Loucy (cell line): ENCODE measurements at regions not wholly inside any gene's neighbourhood (a gene's known extent, or its start where the extent isn't known, plus 50 kb on each side); places are given as distances from the start of the nearest gene placed in this dataset.

Experiments used
- H2AFZ ChIP-seq: fragments of 200-600 bp; sonication (generic); 2 replicates; pipeline ENCODE4 v1.6.0; 2016; ENCODE audit warnings: antibody characterized with exemption, mild to moderate bottlenecking, low read length, moderate library complexity
- H3F3A ChIP-seq: fragments of 200-600 bp; 2 replicates; pipeline ENCODE4 v1.6.0; 2016; ENCODE audit warnings: antibody characterized with exemption, low read depth, mild to moderate bottlenecking
- H3K27me3 ChIP-seq: fragments of 200-600 bp; sonication (generic); 2 replicates; pipeline ENCODE4 v1.6.1; 2014; ENCODE audit warnings: low read length, mild to moderate bottlenecking; ENCODE audit not compliant: insufficient read depth, poor library complexity, severe bottlenecking
- H3K36me3 ChIP-seq: fragments of 200-600 bp; sonication (generic); 2 replicates; pipeline ENCODE4 v1.6.1; 2016; ENCODE audit warnings: low read length; ENCODE audit not compliant: insufficient read depth
- H3K4me1 ChIP-seq: fragments of 200-600 bp; sonication (generic); 2 replicates; pipeline ENCODE4 v1.5.1; 2014; ENCODE audit warnings: low read length, mild to moderate bottlenecking; ENCODE audit not compliant: insufficient read depth, poor library complexity, severe bottlenecking
- H3K4me2 ChIP-seq: fragments of 200-600 bp; sonication (generic); 2 replicates; pipeline ENCODE4 v1.6.0; 2014; ENCODE audit warnings: antibody characterized with exemption, low read length, low read depth, mild to moderate bottlenecking; ENCODE audit not compliant: poor library complexity, severe bottlenecking
- H3K4me3 ChIP-seq: fragments of 200-600 bp; sonication (generic); 2 replicates; pipeline ENCODE4 v1.5.1; 2014; ENCODE audit warnings: low read length, mild to moderate bottlenecking, mixed read lengths; ENCODE audit not compliant: poor library complexity, severe bottlenecking
- H3K79me2 ChIP-seq: fragments of 200-600 bp; sonication (generic); 2 replicates; pipeline ENCODE4 v1.6.1; 2014; ENCODE audit warnings: low read length; ENCODE audit not compliant: insufficient read depth
- H3K9ac ChIP-seq: fragments of 200-600 bp; sonication (generic); 2 replicates; pipeline ENCODE4 v1.6.0; 2014; ENCODE audit warnings: mild to moderate bottlenecking, low read depth, low read length, moderate library complexity; ENCODE audit not compliant: poor library complexity, severe bottlenecking
- H3K9me2 ChIP-seq: fragments of 200-600 bp; sonication (generic); replicated peaks from 2 replicates; pipeline ENCODE4 v1.6.1; 2016; ENCODE audit warnings: low read depth, low read length, mixed read lengths
- H3K9me3 ChIP-seq: fragments of 200-600 bp; sonication (generic); 2 replicates; pipeline ENCODE4 v1.6.1; 2014; ENCODE audit warnings: mild to moderate bottlenecking, antibody characterized with exemption, low read length, low read depth; ENCODE audit not compliant: insufficient read depth
- H4K20me1 ChIP-seq: fragments of 200-600 bp; sonication (generic); 2 replicates; pipeline ENCODE4 v1.6.0; 2014; ENCODE audit warnings: antibody characterized with exemption, low read length, mild to moderate bottlenecking; ENCODE audit not compliant: insufficient read depth, poor library complexity, severe bottlenecking
- EZH2phosphoT487 ChIP-seq: fragments of 200-600 bp; IDR thresholded peaks from 2 replicates; pipeline ENCODE4 v1.6.1; 2018; ENCODE audit warnings: antibody characterized with exemption, mild to moderate bottlenecking, moderate library complexity, borderline replicate concordance
- TF ChIP-seq, protein P1 (sequence below): fragments of 200-600 bp; sonication (generic); conservative IDR thresholded peaks from 2 replicates; pipeline ENCODE4 v1.5.1; 2014; ENCODE audit warnings: mild to moderate bottlenecking, antibody characterized with exemption, low read length

DNA sequence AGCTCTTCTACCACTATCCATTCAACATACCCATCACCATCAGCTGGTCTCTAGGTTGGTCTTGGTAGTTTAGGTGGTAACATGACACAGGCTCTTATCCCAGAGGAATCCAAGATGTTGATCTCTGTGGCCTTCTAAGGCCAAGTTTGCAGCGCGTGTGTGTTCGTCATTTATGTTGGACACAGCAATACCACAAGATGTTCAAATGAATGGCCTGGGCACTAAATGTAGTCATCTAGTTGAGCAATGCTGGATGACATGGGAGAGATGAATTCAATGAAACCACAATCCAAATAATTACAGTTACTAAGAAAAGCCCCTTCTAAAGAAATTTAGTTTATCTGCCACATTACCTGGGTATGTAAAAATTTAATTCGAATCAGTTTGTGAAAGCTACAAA is 292.4 kb downstream of the MRPS30 start:
- Histone ChIP-seq H3K27me3 (no peaks in the 10 kb centered on the region), H3K9me2 (no peaks in the 10 kb centered on the region), H3K9me3 (no peaks in the 10 kb centered on the region), H3K36me3 (no peaks in the 10 kb centered on the region), H3K4me2 (no peak overlapping the region), H2AFZ (no peak overlapping the region), H3K9ac (no peak overlapping the region), H3K4me1 (no peaks in the 10 kb centered on the region), H3F3A (no peaks in the 10 kb centered on the region), H3K79me2 (no peaks in the 10 kb centered on the region), H4K20me1 (no peaks in the 10 kb centered on the region), H3K4me3 (no peak overlapping the region)
- TF ChIP-seq, protein P1, sequence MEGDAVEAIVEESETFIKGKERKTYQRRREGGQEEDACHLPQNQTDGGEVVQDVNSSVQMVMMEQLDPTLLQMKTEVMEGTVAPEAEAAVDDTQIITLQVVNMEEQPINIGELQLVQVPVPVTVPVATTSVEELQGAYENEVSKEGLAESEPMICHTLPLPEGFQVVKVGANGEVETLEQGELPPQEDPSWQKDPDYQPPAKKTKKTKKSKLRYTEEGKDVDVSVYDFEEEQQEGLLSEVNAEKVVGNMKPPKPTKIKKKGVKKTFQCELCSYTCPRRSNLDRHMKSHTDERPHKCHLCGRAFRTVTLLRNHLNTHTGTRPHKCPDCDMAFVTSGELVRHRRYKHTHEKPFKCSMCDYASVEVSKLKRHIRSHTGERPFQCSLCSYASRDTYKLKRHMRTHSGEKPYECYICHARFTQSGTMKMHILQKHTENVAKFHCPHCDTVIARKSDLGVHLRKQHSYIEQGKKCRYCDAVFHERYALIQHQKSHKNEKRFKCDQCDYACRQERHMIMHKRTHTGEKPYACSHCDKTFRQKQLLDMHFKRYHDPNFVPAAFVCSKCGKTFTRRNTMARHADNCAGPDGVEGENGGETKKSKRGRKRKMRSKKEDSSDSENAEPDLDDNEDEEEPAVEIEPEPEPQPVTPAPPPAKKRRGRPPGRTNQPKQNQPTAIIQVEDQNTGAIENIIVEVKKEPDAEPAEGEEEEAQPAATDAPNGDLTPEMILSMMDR: no peak
- no peak for TF ChIP-seq EZH2phosphoT487

DNA sequence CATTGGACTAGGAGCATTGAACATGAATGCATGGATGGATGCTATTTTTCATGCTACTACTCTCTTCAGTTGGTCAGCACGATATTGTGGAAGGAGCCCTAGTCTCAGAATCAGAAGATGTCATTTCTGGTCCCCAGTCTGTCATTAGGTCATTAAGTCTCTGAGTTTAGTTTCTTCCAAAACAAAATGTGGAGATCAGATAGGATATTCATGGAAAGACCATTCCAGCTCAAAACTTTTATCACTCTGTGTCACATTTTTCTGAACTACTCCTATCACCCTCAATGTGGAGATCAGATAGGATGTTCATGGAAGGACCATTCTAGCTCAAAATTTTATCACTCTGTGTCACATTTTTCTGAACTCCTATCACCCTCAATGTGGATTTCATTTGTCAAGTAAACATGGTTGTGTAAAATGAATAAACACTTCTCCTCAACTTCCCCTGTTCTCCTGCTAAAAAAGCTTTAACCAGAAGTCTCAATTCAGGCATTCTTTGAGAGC is 296.8 kb downstream of the MRPS30 start:
- Histone ChIP-seq H3K4me3 (no peak overlapping the region), H3K36me3 (no peaks in the 10 kb centered on the region), H4K20me1 (no peaks in the 10 kb centered on the region), H3F3A (no peaks in the 10 kb centered on the region), H3K9me2 (no peaks in the 10 kb centered on the region), H3K4me2 (no peak overlapping the region), H3K79me2 (no peaks in the 10 kb centered on the region), H3K27me3 (no peaks in the 10 kb centered on the region), H2AFZ (no peak overlapping the region), H3K9me3 (no peaks in the 10 kb centered on the region), H3K9ac (no peak overlapping the region), H3K4me1 (no peaks in the 10 kb centered on the region)
- TF ChIP-seq, protein P1: no peak
- TF ChIP-seq EZH2phosphoT487: no peak

DNA sequence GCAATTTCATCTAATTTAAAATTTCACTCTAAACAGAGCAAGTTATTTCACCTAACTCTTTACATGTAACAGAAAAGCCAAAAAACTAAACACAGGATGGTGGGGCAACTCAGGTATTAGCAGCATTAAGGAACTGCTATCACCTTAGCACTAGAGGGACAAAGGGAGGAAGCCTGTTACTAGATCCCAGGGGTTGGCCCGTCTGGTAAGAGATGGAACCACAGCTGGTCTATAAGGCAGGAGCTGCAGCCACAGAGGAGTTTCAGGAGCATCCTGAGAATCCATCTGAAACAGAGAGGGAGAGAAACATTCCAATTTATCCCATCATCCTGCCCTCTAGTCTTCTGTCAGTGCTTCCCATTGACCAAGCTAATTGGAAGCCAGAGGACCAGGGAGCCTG is 300.3 kb downstream of the MRPS30 start:
- H2AFZ ChIP-seq: no peak overlapping the region
- H3K4me1 ChIP-seq: no peaks in the 10 kb centered on the region
- H3K27me3 ChIP-seq: no peaks in the 10 kb centered on the region
- no peak overlapping the region for H3K9ac ChIP-seq
- H4K20me1 ChIP-seq: no peaks in the 10 kb centered on the region
- TF ChIP-seq, protein P1: no peak
- TF ChIP-seq EZH2phosphoT487: no peak
- no peak overlapping the region for H3K4me2 ChIP-seq
- no peaks in the 10 kb centered on the region for H3K36me3 ChIP-seq
- H3K4me3 ChIP-seq: no peak overlapping the region
- no peaks in the 10 kb centered on the region for H3K9me2 ChIP-seq
- no peaks in the 10 kb centered on the region for H3K9me3 ChIP-seq
- no peaks in the 10 kb centered on the region for H3K79me2 ChIP-seq
- H3F3A ChIP-seq: no peaks in the 10 kb centered on the region
